Mammary epithelial cell (primary cell): ENCODE measurements at regions not wholly inside any gene's neighbourhood (a gene's known extent, or its start where the extent isn't known, plus 50 kb on each side); places are given as distances from the start of the nearest gene placed in this dataset.

ENCODE experiments used
- CTCF ChIP-seq, 2 donors: IDR thresholded peaks in 1 of 2; conservative IDR thresholded peaks in 1 of 2; 2 replicates each; pipeline ENCODE4 v1.5.1; 2011 to 2012; ENCODE audit warnings: inconsistent platforms in 2 of 2, low read length in 2 of 2, mild to moderate bottlenecking in 2 of 2, control low read depth in 1 of 2, low read depth in 1 of 2; ENCODE audit not compliant: insufficient read depth in 1 of 2; ENCODE audit errors: extremely low read depth in 1 of 2
- EZH2 ChIP-seq: IDR thresholded peaks from 2 replicates; pipeline ENCODE4 v1.6.1; 2012; ENCODE audit warnings: low read length, inconsistent platforms, borderline replicate concordance

DNA sequence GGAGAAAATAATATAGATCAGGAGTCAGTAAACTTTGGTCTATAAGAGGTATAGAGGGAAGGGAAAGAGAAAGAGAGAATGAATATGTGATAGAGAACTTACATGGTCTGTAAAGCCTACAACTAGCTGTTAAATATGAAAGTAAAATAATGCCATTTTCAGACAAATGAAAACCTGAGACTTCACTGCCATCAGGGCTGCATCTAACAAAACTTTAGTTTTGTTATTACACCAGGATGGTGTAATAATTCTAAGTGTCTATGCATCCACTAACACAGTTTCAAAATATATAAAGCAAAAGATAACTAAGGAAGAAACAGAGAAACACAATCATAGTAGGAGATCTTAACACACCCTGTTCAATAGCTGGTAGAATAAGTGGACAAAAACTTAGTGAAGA lies 217.7 kb downstream of the KLF13 start:
- TF ChIP-seq CTCF (conservative IDR thresholded peaks at IDR 0.05 in 1 of 2, IDR thresholded peaks at IDR 0.05 in 1 of 2; ENCODE audit: extremely low read depth in 1 of 2, insufficient read depth in 1 of 2, low read depth in 1 of 2, low read length in 2 of 2) (no peak), EZH2 (no peak)
